GM12878 (cell line): ENCODE measurements at regions not wholly inside any gene's neighbourhood (a gene's known extent, or its start where the extent isn't known, plus 50 kb on each side); places are given as distances from the start of the nearest gene placed in this dataset.

ENCODE experiments used
- CTCF ChIP-seq, 3 experiments: IDR thresholded peaks in 2 of 3; conservative IDR thresholded peaks in 1 of 3; 2 replicates each; pipeline ENCODE4 v1.5.1; 2011; ENCODE audit warnings: low read depth in 3 of 3, low read length in 3 of 3, mild to moderate bottlenecking in 3 of 3, control low read depth in 2 of 3, moderate library complexity in 2 of 3, inconsistent platforms in 1 of 3, mixed read lengths in 1 of 3; ENCODE audit not compliant: control insufficient read depth in 2 of 3, insufficient read depth in 1 of 3; ENCODE audit errors: extremely low read depth in 1 of 3
- EZH2 ChIP-seq: IDR thresholded peaks from 2 replicates; pipeline ENCODE4 v1.6.1; 2012; ENCODE audit warnings: low read depth, mild to moderate bottlenecking, control low read depth, inconsistent platforms, low read length, borderline replicate concordance; ENCODE audit not compliant: control insufficient read depth
- MEF2A ChIP-seq: IDR thresholded peaks from 2 replicates; pipeline ENCODE4 v1.6.1; 2011; ENCODE audit warnings: low read depth, mild to moderate bottlenecking, low read length, moderate library complexity; ENCODE audit not compliant: insufficient read depth
- REST ChIP-seq: IDR thresholded peaks from 2 replicates; pipeline ENCODE4 v1.6.1; 2012; ENCODE audit warnings: mild to moderate bottlenecking, low read depth, low read length
- USF1 ChIP-seq: IDR thresholded peaks from 2 replicates; pipeline ENCODE4 v1.6.1; 2011; ENCODE audit warnings: borderline replicate concordance, low read depth, mild to moderate bottlenecking, moderate library complexity, mixed read lengths, low read length; ENCODE audit not compliant: insufficient read depth; ENCODE audit errors: extremely low read length

GRCh38 chr2:61774351-61774750, 79.5 kb downstream of the FAM161A start:
- TF ChIP-seq REST: no peak
- TF ChIP-seq EZH2: no peak
- TF ChIP-seq CTCF (IDR thresholded peaks at IDR 0.05 in 2 of 3, conservative IDR thresholded peaks at IDR 0.05 in 1 of 3; ENCODE audit: control insufficient read depth in 2 of 3, extremely low read depth in 1 of 3, insufficient read depth in 1 of 3, low read depth in 3 of 3, low read length in 3 of 3): no peak
- no peak for TF ChIP-seq MEF2A
- no peak for TF ChIP-seq USF1
